ENCODE measurements at regions not wholly inside any gene's neighbourhood (a gene's known extent, or its start where the extent isn't known, plus 50 kb on each side); places are given as distances from the start of the nearest gene placed in this dataset.
A peak's percentile ranks its signal among the peaks of the same experiment; 100 is the strongest.

- Histone ChIP-seq H3K9ac (no peak overlapping the region), H3K4me1 (no peaks in the 10 kb centered on the region), H3K27me3 (ENCODE audit: control insufficient read depth, insufficient read depth, low read length) (no peaks in the 10 kb centered on the region), H3K4me2 (ENCODE audit: low read length) (no peak overlapping the region), H3K79me2 (no peaks in the 10 kb centered on the region), H3K9me3 (ENCODE audit: control insufficient read depth, low read length) (no peaks in the 10 kb centered on the region), H3K4me3 (ENCODE audit: low read depth, low read length) (no peak overlapping the region), H2AFZ (no peak overlapping the region), H3K27ac (no peak overlapping the region), H3K36me3 (ENCODE audit: control insufficient read depth, insufficient read depth, low read length) (no peaks in the 10 kb centered on the region)
- TF ChIP-seq CTCF (IDR thresholded peaks at IDR 0.05), result no peak
Observed at GRCh38 chr3:117736846-117737245, 1027.3 kb downstream of the TUSC7 start.

- Histone ChIP-seq H3K27me3 (ENCODE audit: control insufficient read depth, insufficient read depth, low read length) (no peaks in the 10 kb centered on the region), H2AFZ (no peak overlapping the region), H3K79me2 (no peaks in the 10 kb centered on the region), H3K36me3 (ENCODE audit: control insufficient read depth, insufficient read depth, low read length) (no peaks in the 10 kb centered on the region), H3K4me2 (ENCODE audit: low read length) (no peak overlapping the region), H3K9ac (no peak overlapping the region), H3K9me3 (ENCODE audit: control insufficient read depth, low read length) (no peaks in the 10 kb centered on the region), H3K4me1 (no peaks in the 10 kb centered on the region), H3K27ac (no peak overlapping the region), H3K4me3 (ENCODE audit: low read depth, low read length) (no peak overlapping the region)
- TF ChIP-seq CTCF (IDR thresholded peaks at IDR 0.05), result no peak
Observed at GRCh38 chr3:117743993-117744392, 1034.4 kb downstream of the TUSC7 start.

- Histone ChIP-seq H3K4me3 (ENCODE audit: low read depth, low read length) (no peak overlapping the region), H3K36me3 (ENCODE audit: control insufficient read depth, insufficient read depth, low read length) (no peaks in the 10 kb centered on the region), H3K27ac (no peak overlapping the region), H3K4me2 (ENCODE audit: low read length) (no peak overlapping the region), H3K4me1 (no peaks in the 10 kb centered on the region), H3K9me3 (ENCODE audit: control insufficient read depth, low read length) (no peaks in the 10 kb centered on the region), H3K27me3 (ENCODE audit: control insufficient read depth, insufficient read depth, low read length) (no peaks in the 10 kb centered on the region), H2AFZ (no peak overlapping the region), H3K79me2 (no peaks in the 10 kb centered on the region), H3K9ac (no peak overlapping the region)
- no peak for TF ChIP-seq CTCF (IDR thresholded peaks at IDR 0.05)
Observed at GRCh38 chr3:117744935-117745334, 1035.4 kb downstream of the TUSC7 start.

GRCh38 chr3:117745516-117745915 is 1035.9 kb downstream of the TUSC7 start:
- Histone ChIP-seq H3K4me1 (no peaks in the 10 kb centered on the region), H3K4me3 (ENCODE audit: low read depth, low read length) (no peak overlapping the region), H3K9me3 (ENCODE audit: control insufficient read depth, low read length) (no peaks in the 10 kb centered on the region), H3K27me3 (ENCODE audit: control insufficient read depth, insufficient read depth, low read length) (no peaks in the 10 kb centered on the region), H3K4me2 (ENCODE audit: low read length) (no peak overlapping the region), H2AFZ (no peak overlapping the region), H3K9ac (no peak overlapping the region), H3K36me3 (ENCODE audit: control insufficient read depth, insufficient read depth, low read length) (no peaks in the 10 kb centered on the region), H3K27ac (no peak overlapping the region), H3K79me2 (no peaks in the 10 kb centered on the region)
- no peak for TF ChIP-seq CTCF (IDR thresholded peaks at IDR 0.05)

GRCh38 chr3:117746066-117746465 is 1036.5 kb downstream of the TUSC7 start:
- Histone ChIP-seq H2AFZ (no peak overlapping the region), H3K9ac (no peak overlapping the region), H3K36me3 (ENCODE audit: control insufficient read depth, insufficient read depth, low read length) (no peaks in the 10 kb centered on the region), H3K27ac (no peak overlapping the region), H3K4me2 (ENCODE audit: low read length) (peak overlapping the region; percentile 34), H3K27me3 (ENCODE audit: control insufficient read depth, insufficient read depth, low read length) (no peaks in the 10 kb centered on the region), H3K79me2 (no peaks in the 10 kb centered on the region), H3K4me3 (ENCODE audit: low read depth, low read length) (no peak overlapping the region), H3K4me1 (no peaks in the 10 kb centered on the region), H3K9me3 (ENCODE audit: control insufficient read depth, low read length) (no peaks in the 10 kb centered on the region)
- TF ChIP-seq CTCF (IDR thresholded peaks at IDR 0.05), result no peak

Data from parathyroid adenoma (tissue), 2 donors.